Keratinocyte (primary cell): ENCODE measurements at regions not wholly inside any gene's neighbourhood (a gene's known extent, or its start where the extent isn't known, plus 50 kb on each side); places are given as distances from the start of the nearest gene placed in this dataset.

ENCODE experiments used
- DNase-seq: peaks from one replicate; pipeline ENCODE4 v3.0.0-alpha.2; 2011; ENCODE audit warnings: low read depth, missing footprints, low spot score
- FAIRE-seq: peaks from 2 replicates; lab custom pipeline; 2011; peaks lifted over from hg19 to GRCh38; lab: Jason Lieb, UNC
- H2AFZ ChIP-seq: 2 replicates; pipeline ENCODE4 v1.6.0; 2012; ENCODE audit warnings: low read length, control low read depth, inconsistent platforms; ENCODE audit not compliant: control insufficient read depth
- H3K27ac ChIP-seq: 2 replicates; pipeline ENCODE4 v1.5.1; 2011; ENCODE audit warnings: low read length; ENCODE audit not compliant: control insufficient read depth, insufficient read depth
- H3K27me3 ChIP-seq: 3 replicates; pipeline ENCODE4 v1.6.0; 2011; ENCODE audit warnings: low read length; ENCODE audit not compliant: control insufficient read depth, insufficient read depth; ENCODE audit errors: extremely low read depth
- H3K36me3 ChIP-seq, 2 experiments: 2 replicates in 1 of 2; 3 replicates in 1 of 2; pipeline ENCODE4 v1.5.1; 2011; ENCODE audit warnings: low read length in 2 of 2, mild to moderate bottlenecking in 1 of 2; ENCODE audit not compliant: control insufficient read depth in 2 of 2, insufficient read depth in 2 of 2; ENCODE audit errors: extremely low read depth in 1 of 2
- H3K4me1 ChIP-seq: 3 replicates; pipeline ENCODE4 v1.5.1; 2011; ENCODE audit warnings: low read length; ENCODE audit not compliant: control insufficient read depth, insufficient read depth; ENCODE audit errors: extremely low read depth
- H3K4me2 ChIP-seq: 3 replicates; pipeline ENCODE4 v1.6.0; 2011; ENCODE audit warnings: low read depth, low read length; ENCODE audit not compliant: control insufficient read depth, insufficient read depth; ENCODE audit errors: extremely low read depth
- H3K4me3 ChIP-seq, 3 experiments: fragments of 200-600 bp in 1 of 3; sonication (generic) in 1 of 3; 2 replicates in 2 of 3; 3 replicates in 1 of 3; pipeline ENCODE4 v1.5.1; 2011 to 2016; ENCODE audit warnings: low read length in 3 of 3, mild to moderate bottlenecking in 3 of 3, control low read depth in 2 of 3, inconsistent platforms in 1 of 3, low read depth in 1 of 3, mixed read lengths in 1 of 3, mixed run types in 1 of 3, moderate library complexity in 1 of 3; ENCODE audit not compliant: control insufficient read depth in 2 of 3, insufficient read depth in 2 of 3; ENCODE audit errors: extremely low read depth in 1 of 3
- H3K79me2 ChIP-seq: 2 replicates; pipeline ENCODE4 v1.6.0; 2012; ENCODE audit warnings: low read length; ENCODE audit not compliant: control insufficient read depth, insufficient read depth
- H3K9ac ChIP-seq: 3 replicates; pipeline ENCODE4 v1.6.0; 2011; ENCODE audit warnings: low read length; ENCODE audit not compliant: control insufficient read depth, insufficient read depth; ENCODE audit errors: extremely low read depth
- H3K9me1 ChIP-seq: 3 replicates; pipeline ENCODE4 v1.6.0; 2011; ENCODE audit warnings: low read length; ENCODE audit not compliant: control insufficient read depth, insufficient read depth; ENCODE audit errors: extremely low read depth
- H3K9me3 ChIP-seq: 2 replicates; pipeline ENCODE4 v1.5.1; 2012; ENCODE audit warnings: low read depth, low read length; ENCODE audit not compliant: control insufficient read depth
- H4K20me1 ChIP-seq: 3 replicates; pipeline ENCODE4 v1.6.0; 2011; ENCODE audit warnings: low read length; ENCODE audit not compliant: control insufficient read depth, insufficient read depth; ENCODE audit errors: extremely low read depth
- CTCF ChIP-seq, 3 experiments: IDR thresholded peaks in 1 of 3; conservative IDR thresholded peaks in 1 of 3; optimal IDR thresholded peaks in 1 of 3; 2 replicates in 2 of 3; 3 replicates in 1 of 3; pipeline versions ENCODE3 to v1.5.1; 2011; ENCODE audit warnings: low read length in 3 of 3, mild to moderate bottlenecking in 3 of 3, moderate library complexity in 2 of 3, control low read depth in 1 of 3, inconsistent platforms in 1 of 3; ENCODE audit not compliant: insufficient read depth in 2 of 3; ENCODE audit errors: extremely low read depth in 1 of 3
- EZH2 ChIP-seq: IDR thresholded peaks from one replicate; pipeline ENCODE4 v1.6.1; 2012; ENCODE audit warnings: inconsistent platforms, mild to moderate bottlenecking, low read length, moderate library complexity
- dilution Hi-C: fragments of 300-500 bp; cut with MboI; formaldehyde crosslinking; loops from one replicate; pipeline ENCODE4 v1.7.0; 2020; ENCODE audit warnings: low sequenced_read_pairs; ENCODE audit not compliant: extremely low pct_ligation_motif_present

- TF ChIP-seq EZH2 (no peak), CTCF (optimal IDR thresholded peaks at IDR 0.05 in 1 of 3, IDR thresholded peaks at IDR 0.05 in 1 of 3, conservative IDR thresholded peaks at IDR 0.05 in 1 of 3; ENCODE audit: extremely low read depth in 1 of 3, insufficient read depth in 2 of 3, low read length in 3 of 3) (no peak)
- H3K4me3 ChIP-seq = no peak overlapping the region
- H4K20me1 ChIP-seq = no peaks in the 10 kb centered on the region
- no peak overlapping the region for H3K4me2 ChIP-seq
- H3K4me1 ChIP-seq = no peaks in the 10 kb centered on the region
- no peaks in the 10 kb centered on the region for H3K9me1 ChIP-seq
- no peak for FAIRE-seq
- no peak overlapping the region for H3K27ac ChIP-seq
- H3K9ac ChIP-seq = no peak overlapping the region
- no peak overlapping the region for H2AFZ ChIP-seq
- dilution Hi-C loops = no loop called here
- H3K9me3 ChIP-seq = no peaks in the 10 kb centered on the region
- H3K27me3 ChIP-seq = no peaks in the 10 kb centered on the region
- no peaks in the 10 kb centered on the region for H3K79me2 ChIP-seq
- no peaks in the 10 kb centered on the region for H3K36me3 ChIP-seq
- DNase-seq = no peak
Measured at GRCh38 chr2:78890935-78891334, 134.6 kb upstream of the REG3G start.

- Histone ChIP-seq H2AFZ (no peak overlapping the region), H3K27me3 (no peaks in the 10 kb centered on the region), H3K9ac (no peak overlapping the region), H3K9me3 (no peaks in the 10 kb centered on the region), H3K79me2 (no peaks in the 10 kb centered on the region), H4K20me1 (no peaks in the 10 kb centered on the region), H3K9me1 (no peaks in the 10 kb centered on the region), H3K27ac (no peak overlapping the region), H3K4me1 (no peaks in the 10 kb centered on the region), H3K4me3 (no peak overlapping the region), H3K36me3 (no peaks in the 10 kb centered on the region), H3K4me2 (no peak overlapping the region)
- dilution Hi-C loops = no loop called here
- TF ChIP-seq CTCF (optimal IDR thresholded peaks at IDR 0.05 in 1 of 3, IDR thresholded peaks at IDR 0.05 in 1 of 3, conservative IDR thresholded peaks at IDR 0.05 in 1 of 3; ENCODE audit: extremely low read depth in 1 of 3, insufficient read depth in 2 of 3, low read length in 3 of 3) = no peak
- no peak for TF ChIP-seq EZH2
- no peak for DNase-seq
- FAIRE-seq = no peak
Measured at GRCh38 chr2:78892295-78892694, 133.2 kb upstream of the REG3G start.
